ENCODE measurements at regions not wholly inside any gene's neighbourhood (a gene's known extent, or its start where the extent isn't known, plus 50 kb on each side); places are given as distances from the start of the nearest gene placed in this dataset.

DNA sequence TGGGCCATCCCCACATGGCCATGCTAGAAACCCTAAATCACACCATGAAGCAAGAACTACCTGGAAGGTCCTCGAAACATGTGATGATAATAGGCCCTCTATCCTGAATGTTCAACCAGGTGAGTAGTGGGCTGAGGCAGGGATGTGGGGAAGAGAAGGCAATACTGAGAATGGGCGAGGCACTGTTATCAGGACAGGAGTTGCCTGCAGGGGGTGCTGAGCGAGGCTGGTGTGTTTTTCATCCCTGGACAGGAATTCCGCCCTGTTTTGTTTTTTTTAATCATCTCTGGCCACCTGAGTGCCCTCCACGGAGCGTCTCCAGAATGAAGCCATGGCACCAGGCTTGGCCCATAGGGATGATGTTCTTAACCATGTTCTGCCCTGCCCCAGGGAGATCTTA lies 103.0 kb upstream of the SOX11 start:
- TF ChIP-seq SIX5 (IDR thresholded peaks at IDR 0.05; ENCODE audit: low read depth, low read length, severe bottlenecking) (no peak), TCF7 (IDR thresholded peaks at IDR 0.05; ENCODE audit: borderline replicate concordance) (no peak), ASH2L (IDR thresholded peaks at IDR 0.05; ENCODE audit: borderline replicate concordance, low read depth) (no peak), ESRRA (IDR thresholded peaks at IDR 0.05; ENCODE audit: low read length) (no peak), BMI1 (IDR thresholded peaks at IDR 0.05; ENCODE audit: borderline replicate concordance) (no peak), YY1 (IDR thresholded peaks at IDR 0.05; ENCODE audit: low read depth, low read length) (no peak), NFYB (IDR thresholded peaks at IDR 0.05; ENCODE audit: insufficient read depth, low read depth, low read length) (no peak), SP1 (IDR thresholded peaks at IDR 0.05; ENCODE audit: low read depth, low read length) (no peak), ZNF622 (IDR thresholded peaks at IDR 0.05) (no peak), CHD2 (IDR thresholded peaks at IDR 0.05; ENCODE audit: borderline replicate concordance, low read depth, low read length) (no peak), PAX5 (IDR thresholded peaks at IDR 0.05; ENCODE audit: borderline replicate concordance, low read depth, low read length) (no peak), NRF1 (conservative IDR thresholded peaks at IDR 0.05; ENCODE audit: low read depth, low read length) (no peak)
- TF ChIP-seq, protein P1, sequence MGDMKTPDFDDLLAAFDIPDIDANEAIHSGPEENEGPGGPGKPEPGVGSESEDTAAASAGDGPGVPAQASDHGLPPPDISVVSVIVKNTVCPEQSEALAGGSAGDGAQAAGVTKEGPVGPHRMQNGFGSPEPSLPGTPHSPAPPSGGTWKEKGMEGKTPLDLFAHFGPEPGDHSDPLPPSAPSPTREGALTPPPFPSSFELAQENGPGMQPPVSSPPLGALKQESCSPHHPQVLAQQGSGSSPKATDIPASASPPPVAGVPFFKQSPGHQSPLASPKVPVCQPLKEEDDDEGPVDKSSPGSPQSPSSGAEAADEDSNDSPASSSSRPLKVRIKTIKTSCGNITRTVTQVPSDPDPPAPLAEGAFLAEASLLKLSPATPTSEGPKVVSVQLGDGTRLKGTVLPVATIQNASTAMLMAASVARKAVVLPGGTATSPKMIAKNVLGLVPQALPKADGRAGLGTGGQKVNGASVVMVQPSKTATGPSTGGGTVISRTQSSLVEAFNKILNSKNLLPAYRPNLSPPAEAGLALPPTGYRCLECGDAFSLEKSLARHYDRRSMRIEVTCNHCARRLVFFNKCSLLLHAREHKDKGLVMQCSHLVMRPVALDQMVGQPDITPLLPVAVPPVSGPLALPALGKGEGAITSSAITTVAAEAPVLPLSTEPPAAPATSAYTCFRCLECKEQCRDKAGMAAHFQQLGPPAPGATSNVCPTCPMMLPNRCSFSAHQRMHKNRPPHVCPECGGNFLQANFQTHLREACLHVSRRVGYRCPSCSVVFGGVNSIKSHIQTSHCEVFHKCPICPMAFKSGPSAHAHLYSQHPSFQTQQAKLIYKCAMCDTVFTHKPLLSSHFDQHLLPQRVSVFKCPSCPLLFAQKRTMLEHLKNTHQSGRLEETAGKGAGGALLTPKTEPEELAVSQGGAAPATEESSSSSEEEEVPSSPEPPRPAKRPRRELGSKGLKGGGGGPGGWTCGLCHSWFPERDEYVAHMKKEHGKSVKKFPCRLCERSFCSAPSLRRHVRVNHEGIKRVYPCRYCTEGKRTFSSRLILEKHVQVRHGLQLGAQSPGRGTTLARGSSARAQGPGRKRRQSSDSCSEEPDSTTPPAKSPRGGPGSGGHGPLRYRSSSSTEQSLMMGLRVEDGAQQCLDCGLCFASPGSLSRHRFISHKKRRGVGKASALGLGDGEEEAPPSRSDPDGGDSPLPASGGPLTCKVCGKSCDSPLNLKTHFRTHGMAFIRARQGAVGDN (IDR thresholded peaks at IDR 0.05) = no peak
- BruUV-seq (replicated peaks) = no TSS peak
- intact Hi-C loops (cut with micrococcal nuclease; ENCODE audit: unreplicated experiment) = no loop called here

More for the DNA sequence above, 103.0 kb upstream of the SOX11 start:
- H3K4me1 ChIP-seq (ENCODE audit: control insufficient read depth, insufficient read depth, low read length) = no peaks in the 10 kb centered on the region
- H3K9ac ChIP-seq (ENCODE audit: control insufficient read depth, insufficient read depth, low read length) = no peak overlapping the region
- H2AFZ ChIP-seq (ENCODE audit: control insufficient read depth, low read depth, low read length) = no peak overlapping the region
- ATAC-seq = no peak
- no peaks in the 10 kb centered on the region for H3K9me3 ChIP-seq (replicated peaks; ENCODE audit: control insufficient read depth, insufficient read depth, low read length)
- H3K36me3 ChIP-seq (ENCODE audit: control insufficient read depth in 2 of 2, insufficient read depth in 2 of 2, low read length in 1 of 2) = no peaks in the 10 kb centered on the region
- RAD21 ChIA-PET (ENCODE audit: unreplicated experiment) = no interaction called here
- H3K27me3 ChIP-seq (replicated peaks in 1 of 2; ENCODE audit: control insufficient read depth in 2 of 2, insufficient read depth in 2 of 2, low read length in 1 of 2) = no peaks in the 10 kb centered on the region
- CTCF ChIA-PET = no interaction called here
- H4K20me1 ChIP-seq (ENCODE audit: control insufficient read depth, insufficient read depth) = no peaks in the 10 kb centered on the region
- FAIRE-seq = no peak
- no peak overlapping the region for H3K4me2 ChIP-seq (ENCODE audit: control insufficient read depth, insufficient read depth)
- H3K79me2 ChIP-seq (ENCODE audit: control insufficient read depth, insufficient read depth, low read length) = no peaks in the 10 kb centered on the region
- H3K4me3 ChIP-seq = no peak overlapping the region
- no peak for DNase-seq (ENCODE audit: low read depth, low spot score)
- SMC1A ChIA-PET (ENCODE audit: uncharacterized antibody, unreplicated experiment) = no interaction called here
- POLR2A ChIA-PET = no interaction called here
- H3K27ac ChIP-seq (ENCODE audit: control insufficient read depth, insufficient read depth) = no peak overlapping the region
- 1% methylated on average over 6 of the region's 6 CpGs for WGBS (ENCODE audit: insufficient coverage, insufficient replicate concordance, low lambda C conversion rate, missing lambda C conversion rate)
- in situ Hi-C loops (cut with MboI) = no loop called here

All from GM12878 (cell line).